ENCODE measurements at regions not wholly inside any gene's neighbourhood (a gene's known extent, or its start where the extent isn't known, plus 50 kb on each side); places are given as distances from the start of the nearest gene placed in this dataset.

GRCh38 chr1:17914987-17915386 is 159.9 kb downstream of the ACTL8 start:
- H3K9me2 ChIP-seq (ENCODE audit: insufficient read depth) = no peaks in the 10 kb centered on the region
- RAD21 ChIA-PET (ENCODE audit: low non-redundant PET in 1 of 2, low total read pairs in 2 of 2, uncharacterized antibody in 2 of 2, unreplicated experiment in 2 of 2) = no interaction called here
- TF ChIP-seq ELF1 (IDR thresholded peaks at IDR 0.05; ENCODE audit: borderline replicate concordance, low read depth) (no peak), SRF (IDR thresholded peaks at IDR 0.05; ENCODE audit: low read depth) (no peak), EZH2 (IDR thresholded peaks at IDR 0.05) (0 out of 2 replicates have a peak, but pooled peaks have one; percentile 85)
- H3K4me3 ChIP-seq (replicated peaks in 1 of 2; ENCODE audit: low read depth in 1 of 2, low read length in 2 of 2) = no peak overlapping the region
- intact Hi-C loops (cut with micrococcal nuclease) = no loop called here
- H3K9me3 ChIP-seq (ENCODE audit: control insufficient read depth in 1 of 2, insufficient read depth in 1 of 2, low read depth in 1 of 2, low read length in 2 of 2) = no peaks in the 10 kb centered on the region
- H3K36me3 ChIP-seq (ENCODE audit: control insufficient read depth in 1 of 2, insufficient read depth in 2 of 2, low read length in 2 of 2) = no peaks in the 10 kb centered on the region
- no peak overlapping the region for H3K9ac ChIP-seq (ENCODE audit: low read length)
- POLR2A ChIA-PET = no interaction called here
- H3K27ac ChIP-seq (ENCODE audit: low read depth, low read length) = no peak overlapping the region
- no peak overlapping the region for H3K4me2 ChIP-seq (ENCODE audit: low read length)
- H4K20me1 ChIP-seq (ENCODE audit: insufficient read depth) = no peaks in the 10 kb centered on the region
- BruUV-seq (replicated peaks) = no TSS peak
- CTCF ChIA-PET = interaction anchor here (1.7 kb wide), 1 partner anchor 8 kb away, joined by 5 read pairs; no protein-coding TSS in a partner anchor
- H2AFZ ChIP-seq (ENCODE audit: low read depth, low read length, poor library complexity, severe bottlenecking) = no peak overlapping the region
- ATAC-seq = no peak
- no peaks in the 10 kb centered on the region for H3K79me2 ChIP-seq (ENCODE audit: insufficient read depth, low read length)
- no peak for DNase-seq (ENCODE audit: low read depth, low spot score)
- no peaks in the 10 kb centered on the region for H3K4me1 ChIP-seq (ENCODE audit: control insufficient read depth in 1 of 2, insufficient read depth in 2 of 2, low read length in 2 of 2)
- peaks cover 67% of the 10 kb centered on the region for H3K27me3 ChIP-seq (ENCODE audit: insufficient read depth, low read length)

- ChIA-PET POLR2A (no interaction called here), RAD21 (ENCODE audit: low non-redundant PET in 1 of 2, low total read pairs in 2 of 2, uncharacterized antibody in 2 of 2, unreplicated experiment in 2 of 2) (no interaction called here), CTCF (interaction anchor here (1.7 kb wide), 1 partner anchor 8 kb away, joined by 5 read pairs; no protein-coding TSS in a partner anchor)
- Histone ChIP-seq H3K79me2 (ENCODE audit: insufficient read depth, low read length) (no peaks in the 10 kb centered on the region), H3K27me3 (ENCODE audit: insufficient read depth, low read length) (peaks cover 67% of the 10 kb centered on the region), H3K9me2 (ENCODE audit: insufficient read depth) (no peaks in the 10 kb centered on the region), H3K4me1 (ENCODE audit: control insufficient read depth in 1 of 2, insufficient read depth in 2 of 2, low read length in 2 of 2) (no peaks in the 10 kb centered on the region), H4K20me1 (ENCODE audit: insufficient read depth) (no peaks in the 10 kb centered on the region), H2AFZ (ENCODE audit: low read depth, low read length, poor library complexity, severe bottlenecking) (no peak overlapping the region), H3K9ac (ENCODE audit: low read length) (no peak overlapping the region), H3K9me3 (ENCODE audit: control insufficient read depth in 1 of 2, insufficient read depth in 1 of 2, low read depth in 1 of 2, low read length in 2 of 2) (no peaks in the 10 kb centered on the region), H3K4me3 (replicated peaks in 1 of 2; ENCODE audit: low read depth in 1 of 2, low read length in 2 of 2) (no peak overlapping the region), H3K36me3 (ENCODE audit: control insufficient read depth in 1 of 2, insufficient read depth in 2 of 2, low read length in 2 of 2) (no peaks in the 10 kb centered on the region), H3K4me2 (ENCODE audit: low read length) (no peak overlapping the region), H3K27ac (ENCODE audit: low read depth, low read length) (no peak overlapping the region)
- intact Hi-C loops (cut with micrococcal nuclease) = no loop called here
- BruUV-seq (replicated peaks) = no TSS peak
- no peak for DNase-seq (ENCODE audit: low read depth, low spot score)
- no peak for ATAC-seq
- TF ChIP-seq EGR1 (IDR thresholded peaks at IDR 0.05; ENCODE audit: low read depth) (no peak), REST (IDR thresholded peaks at IDR 0.05; ENCODE audit: low read depth) (no peak), SIN3A (IDR thresholded peaks at IDR 0.05; ENCODE audit: low read depth) (no peak), ATF3 (IDR thresholded peaks at IDR 0.05) (no peak), ZNF274 (IDR thresholded peaks at IDR 0.05; ENCODE audit: low read depth, low read length) (no peak), JUND (IDR thresholded peaks at IDR 0.05) (no peak), ZBTB33 (IDR thresholded peaks at IDR 0.05; ENCODE audit: extremely low read depth, insufficient replicate concordance, low read length) (no peak), MAX (IDR thresholded peaks at IDR 0.05) (no peak), POLR2AphosphoS5 (IDR thresholded peaks at IDR 0.05; ENCODE audit: low read depth, low read length) (no peak), SRF (IDR thresholded peaks at IDR 0.05; ENCODE audit: low read depth) (no peak), ELF1 (IDR thresholded peaks at IDR 0.05; ENCODE audit: borderline replicate concordance, low read depth) (no peak)
Measured at GRCh38 chr1:17915511-17916197, 160.5 kb downstream of the ACTL8 start.

All from HCT116 (cell line).